Suppressor macrophage (primary cell): ENCODE measurements at regions not wholly inside any gene's neighbourhood (a gene's known extent, or its start where the extent isn't known, plus 50 kb on each side); places are given as distances from the start of the nearest gene placed in this dataset.
"Not testable (repeated sequence)": the region's sequence is repeated elsewhere in the genome, so short reads cannot be mapped to it uniquely, and the experiment has no call there.

Source experiments
- DNase-seq, 4 experiments: peaks; one replicate each; pipeline ENCODE4 v3.0.0-alpha.2; 2020 to 2022

GRCh38 chrX:117843749-117844148, 272.9 kb downstream of the KLHL13 start:
- no peak for DNase-seq

GRCh38 chrX:117840645-117841044, 276.0 kb downstream of the KLHL13 start:
- no peak for DNase-seq

GRCh38 chrX:117839544-117839943, 277.1 kb downstream of the KLHL13 start:
- DNase-seq = no peak

- no peak for DNase-seq
Measured at GRCh38 chrX:117838581-117839331, 277.9 kb downstream of the KLHL13 start.

- DNase-seq = no peak
Measured at GRCh38 chrX:117835034-117835433, 281.6 kb downstream of the KLHL13 start.

GRCh38 chrX:117834076-117834475, 282.5 kb downstream of the KLHL13 start:
- no peak for DNase-seq

- DNase-seq = not testable (repeated sequence)
Measured at GRCh38 chrX:117821472-117821871, 295.1 kb downstream of the KLHL13 start.

GRCh38 chrX:117808426-117808825, 308.2 kb downstream of the KLHL13 start:
- DNase-seq = no peak

- DNase-seq = no peak
Measured at GRCh38 chrX:117803463-117803862, 313.1 kb downstream of the KLHL13 start.

GRCh38 chrX:117788339-117788738, 328.3 kb downstream of the KLHL13 start:
- no peak for DNase-seq

GRCh38 chrX:117771384-117771783, 345.2 kb downstream of the KLHL13 start:
- no peak for DNase-seq

GRCh38 chrX:117768861-117769604, 347.6 kb downstream of the KLHL13 start:
- no peak for DNase-seq

- no peak for DNase-seq
Measured at GRCh38 chrX:117765211-117765610, 351.4 kb downstream of the KLHL13 start.

- DNase-seq = no peak
Measured at GRCh38 chrX:117752745-117753144, 363.9 kb downstream of the KLHL13 start.

GRCh38 chrX:117751155-117751554, 365.5 kb downstream of the KLHL13 start:
- no peak for DNase-seq

GRCh38 chrX:117744958-117745357, 371.7 kb downstream of the KLHL13 start:
- DNase-seq = no peak

- DNase-seq = peak in 1 of 4 experiments; percentile 1
Measured at GRCh38 chrX:117743469-117744251, 372.9 kb downstream of the KLHL13 start.

- DNase-seq = no peak
Measured at GRCh38 chrX:117713411-117713810, 403.2 kb downstream of the KLHL13 start.

- no peak for DNase-seq
Measured at GRCh38 chrX:117711782-117712181, 404.8 kb downstream of the KLHL13 start.

- DNase-seq = no peak
Measured at GRCh38 chrX:117707948-117708743, 408.5 kb downstream of the KLHL13 start.

GRCh38 chrX:117701050-117701449, 415.6 kb downstream of the KLHL13 start:
- DNase-seq = no peak

- DNase-seq = no peak
Measured at GRCh38 chrX:117689956-117690355, 426.7 kb downstream of the KLHL13 start.
